Lung (tissue), 11 donors: ENCODE measurements at regions not wholly inside any gene's neighbourhood (a gene's known extent, or its start where the extent isn't known, plus 50 kb on each side); places are given as distances from the start of the nearest gene placed in this dataset.
A peak's percentile ranks its signal among the peaks of the same experiment; 100 is the strongest.

ENCODE experiments used
- ATAC-seq: fragments of 200-7000 bp; cut with Tn5 transposase; one replicate; pipeline ENCODE4 v1.9.1; 2020; ENCODE audit warnings: moderate number of reproducible peaks; ENCODE audit not compliant: insufficient read depth, low FRiP score
- DNase-seq, 3 donors: peaks; one replicate each; pipeline ENCODE4 v3.0.0-alpha.2; 2013 to 2017
- H3K27ac ChIP-seq, 2 donors: one replicate each; pipeline ENCODE4 v1.5.1; 2013; ENCODE audit warnings: mild to moderate bottlenecking in 2 of 2, moderate library complexity in 2 of 2, control low read depth in 1 of 2, inconsistent platforms in 1 of 2, low read depth in 1 of 2, low read length in 1 of 2
- H3K27me3 ChIP-seq, 3 donors: one replicate each; pipeline ENCODE4 v1.5.1; 2013; ENCODE audit warnings: low read length in 2 of 3; ENCODE audit not compliant: control insufficient read depth in 3 of 3, insufficient read depth in 3 of 3
- H3K36me3 ChIP-seq, 4 donors: one replicate each; pipeline ENCODE4 v1.5.1; 2013; ENCODE audit warnings: low read length in 4 of 4, mild to moderate bottlenecking in 1 of 4, moderate library complexity in 1 of 4; ENCODE audit not compliant: control insufficient read depth in 4 of 4, insufficient read depth in 4 of 4
- H3K4me1 ChIP-seq, 5 donors: one replicate each; pipeline ENCODE4 v1.5.1; 2013; ENCODE audit warnings: low read length in 5 of 5, mild to moderate bottlenecking in 2 of 5, moderate library complexity in 1 of 5; ENCODE audit not compliant: control insufficient read depth in 5 of 5, insufficient read depth in 5 of 5
- H3K4me3 ChIP-seq: one replicate; pipeline ENCODE4 v1.5.1; 2013; ENCODE audit warnings: mild to moderate bottlenecking, control low read depth, moderate library complexity
- H3K9ac ChIP-seq, 2 donors: one replicate each; pipeline ENCODE4 v1.5.1; 2013; ENCODE audit warnings: low read length in 2 of 2, control low read depth in 1 of 2; ENCODE audit not compliant: insufficient read depth in 1 of 2
- H3K9me3 ChIP-seq, 4 donors: one replicate each; pipeline ENCODE4 v1.5.1; 2013; ENCODE audit warnings: low read length in 3 of 4, mild to moderate bottlenecking in 1 of 4, moderate library complexity in 1 of 4; ENCODE audit not compliant: control insufficient read depth in 4 of 4, insufficient read depth in 3 of 4
- WGBS, 2 donors: extraction: QIAGEN DNeasy Blood & Tissue Kit; methylation state at CpG; one replicate each; pipeline ENCODE4 v1.1.7; 2013; 5-methylcytosine and 5-hydroxymethylcytosine counted together
- TF ChIP-seq, protein P1 (sequence below): IDR thresholded peaks from 2 replicates; pipeline ENCODE4 v1.5.1; 2012; ENCODE audit warnings: mild to moderate bottlenecking; ENCODE audit errors: control extremely low read depth, extremely low read depth
- donor health status: control.
- donor health status: control.
- donor health status: Bipolar disorder and iron deficiency.
- donor health status: healthy.
- donor health status: DM: yes; HTN: yes; CAD: no.

DNA sequence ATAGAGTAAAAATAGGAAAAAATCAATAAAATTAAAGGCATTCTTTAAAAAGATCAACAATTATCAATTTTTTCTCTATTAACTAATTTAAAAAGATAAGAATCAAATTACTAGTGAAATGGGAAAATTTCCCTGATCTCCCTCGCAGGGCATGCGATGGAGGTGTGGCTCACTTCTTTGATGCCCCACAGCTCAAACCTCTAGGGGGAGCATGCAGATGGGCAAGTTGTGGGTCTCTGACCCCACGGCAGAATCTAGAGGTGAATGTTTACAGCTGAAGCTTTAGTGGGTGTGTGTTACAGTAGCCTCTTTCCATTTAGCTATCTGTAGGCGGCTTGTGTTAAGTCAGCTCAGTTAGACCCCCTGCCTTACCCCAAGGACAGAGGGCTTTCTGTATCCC, 1348.8 kb downstream of the PCDH18 start:
- Histone ChIP-seq H3K9ac (no peak overlapping the region), H3K4me1 (no peaks in the 10 kb centered on the region), H3K27ac (no peak overlapping the region), H3K27me3 (no peaks in the 10 kb centered on the region), H3K9me3 (peaks cover 0 to 6% (median 0%) of the 10 kb centered on the region in 4 donors), H3K4me3 (no peak overlapping the region), H3K36me3 (no peaks in the 10 kb centered on the region)
- no peak for DNase-seq
- WGBS, 2 donors: 87 to 91% methylated on average over 4 of the region's 4 CpGs
- ATAC-seq: no peak
- TF ChIP-seq, protein P1, sequence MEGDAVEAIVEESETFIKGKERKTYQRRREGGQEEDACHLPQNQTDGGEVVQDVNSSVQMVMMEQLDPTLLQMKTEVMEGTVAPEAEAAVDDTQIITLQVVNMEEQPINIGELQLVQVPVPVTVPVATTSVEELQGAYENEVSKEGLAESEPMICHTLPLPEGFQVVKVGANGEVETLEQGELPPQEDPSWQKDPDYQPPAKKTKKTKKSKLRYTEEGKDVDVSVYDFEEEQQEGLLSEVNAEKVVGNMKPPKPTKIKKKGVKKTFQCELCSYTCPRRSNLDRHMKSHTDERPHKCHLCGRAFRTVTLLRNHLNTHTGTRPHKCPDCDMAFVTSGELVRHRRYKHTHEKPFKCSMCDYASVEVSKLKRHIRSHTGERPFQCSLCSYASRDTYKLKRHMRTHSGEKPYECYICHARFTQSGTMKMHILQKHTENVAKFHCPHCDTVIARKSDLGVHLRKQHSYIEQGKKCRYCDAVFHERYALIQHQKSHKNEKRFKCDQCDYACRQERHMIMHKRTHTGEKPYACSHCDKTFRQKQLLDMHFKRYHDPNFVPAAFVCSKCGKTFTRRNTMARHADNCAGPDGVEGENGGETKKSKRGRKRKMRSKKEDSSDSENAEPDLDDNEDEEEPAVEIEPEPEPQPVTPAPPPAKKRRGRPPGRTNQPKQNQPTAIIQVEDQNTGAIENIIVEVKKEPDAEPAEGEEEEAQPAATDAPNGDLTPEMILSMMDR: no peak

DNA sequence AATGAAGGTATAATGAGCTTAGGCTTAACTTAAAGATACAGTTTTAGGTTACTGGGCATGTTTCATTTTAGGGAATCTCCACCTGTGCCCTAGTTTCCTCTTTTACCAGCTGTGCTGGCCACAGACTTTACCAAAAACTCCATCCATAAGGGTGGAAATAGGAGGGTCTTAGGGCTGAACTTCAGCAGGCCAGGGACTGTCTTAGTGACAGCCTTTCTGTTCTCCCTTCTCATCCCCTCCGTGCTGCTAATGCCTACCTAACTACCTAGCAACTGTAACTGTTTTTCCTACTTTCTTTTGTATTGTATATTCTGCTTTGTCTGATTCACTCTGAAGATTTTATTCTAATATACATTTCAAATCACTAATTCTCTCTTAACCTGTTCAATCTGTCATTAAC, 1375.3 kb downstream of the PCDH18 start:
- H3K4me1 ChIP-seq: no peaks in the 10 kb centered on the region
- H3K27me3 ChIP-seq: no peaks in the 10 kb centered on the region
- TF ChIP-seq, protein P1: no peak
- H3K9ac ChIP-seq: no peak overlapping the region
- no peak overlapping the region for H3K27ac ChIP-seq
- no peaks in the 10 kb centered on the region for H3K36me3 ChIP-seq
- H3K9me3 ChIP-seq: peaks cover 0 to 3% (median 0%) of the 10 kb centered on the region in 4 donors
- DNase-seq (no peak), ATAC-seq (no peak)
- 64 to 68% methylated on average over 1 of the region's 1 CpG for WGBS, 2 donors
- no peak overlapping the region for H3K4me3 ChIP-seq

GRCh38 chr4:136150046-136150445, 1382.2 kb downstream of the PCDH18 start:
- WGBS, 2 donors: 86 to 88% methylated on average over 6 of the region's 6 CpGs
- Histone ChIP-seq H3K27me3 (no peaks in the 10 kb centered on the region), H3K9me3 (peaks cover 0 to 6% (median 2%) of the 10 kb centered on the region in 4 donors), H3K9ac (no peak overlapping the region), H3K4me1 (no peaks in the 10 kb centered on the region), H3K36me3 (no peaks in the 10 kb centered on the region), H3K27ac (no peak overlapping the region), H3K4me3 (no peak overlapping the region)
- ATAC-seq (no peak), DNase-seq (no peak)
- TF ChIP-seq, protein P1: no peak

GRCh38 chr4:136136601-136137000, 1395.7 kb downstream of the PCDH18 start:
- Histone ChIP-seq H3K9ac (no peak overlapping the region), H3K9me3 (no peaks in the 10 kb centered on the region), H3K27ac (no peak overlapping the region), H3K4me3 (no peak overlapping the region), H3K4me1 (peaks cover 0 to 4% (median 0%) of the 10 kb centered on the region in 5 donors), H3K27me3 (no peaks in the 10 kb centered on the region), H3K36me3 (no peaks in the 10 kb centered on the region)
- ATAC-seq (no peak), DNase-seq (peak in 1 of 3 donors; percentile 2)
- TF ChIP-seq, protein P1: no peak
- 80 to 89% methylated on average over 3 of the region's 3 CpGs for WGBS, 2 donors
